GM18498 (cell line): ENCODE measurements at regions not wholly inside any gene's neighbourhood (a gene's known extent, or its start where the extent isn't known, plus 50 kb on each side); places are given as distances from the start of the nearest gene placed in this dataset.

Experiments used
- ATAC-seq: cut with Tn5 transposase; IDR thresholded peaks from one replicate; pipeline ENCODE4 v1.9.1; 2021; ENCODE audit warnings: mild to moderate bottlenecking, moderate library complexity; ENCODE audit not compliant: unreplicated experiment

GRCh38 chr11:11081288-11081687, 223.4 kb upstream of the ZBED5 start:
- no peak for ATAC-seq

- ATAC-seq = no peak
Observed at GRCh38 chr11:11078344-11079086, 220.7 kb upstream of the ZBED5 start.

- no peak for ATAC-seq
Observed at GRCh38 chr11:11077898-11078297, 220.0 kb upstream of the ZBED5 start.

GRCh38 chr11:11076879-11077278, 219.0 kb upstream of the ZBED5 start:
- ATAC-seq = no peak

GRCh38 chr11:11076276-11076675, 218.4 kb upstream of the ZBED5 start:
- ATAC-seq = no peak

- ATAC-seq = no peak
Observed at GRCh38 chr11:11075515-11076171, 217.8 kb upstream of the ZBED5 start.

GRCh38 chr11:11074686-11075335, 217.0 kb upstream of the ZBED5 start:
- ATAC-seq = no peak

GRCh38 chr11:11073996-11074395, 216.1 kb upstream of the ZBED5 start:
- ATAC-seq = no peak

- ATAC-seq = no peak
Observed at GRCh38 chr11:11072067-11072466, 214.2 kb upstream of the ZBED5 start.

- ATAC-seq = no peak
Observed at GRCh38 chr11:11071486-11071885, 213.6 kb upstream of the ZBED5 start.

GRCh38 chr11:11070976-11071375, 213.1 kb upstream of the ZBED5 start:
- ATAC-seq = no peak

- ATAC-seq = no peak
Observed at GRCh38 chr11:11069841-11070835, 212.3 kb upstream of the ZBED5 start.

- ATAC-seq = no peak
Observed at GRCh38 chr11:11068113-11068512, 210.3 kb upstream of the ZBED5 start.

GRCh38 chr11:11065396-11065795, 207.5 kb upstream of the ZBED5 start:
- no peak for ATAC-seq

- ATAC-seq = no peak
Observed at GRCh38 chr11:11057472-11057854, 199.6 kb upstream of the ZBED5 start.

GRCh38 chr11:11056749-11057471, 199.1 kb upstream of the ZBED5 start:
- no peak for ATAC-seq

GRCh38 chr11:11056316-11056715, 198.5 kb upstream of the ZBED5 start:
- ATAC-seq = no peak

GRCh38 chr11:11047851-11048610, 190.2 kb upstream of the ZBED5 start:
- no peak for ATAC-seq

- no peak for ATAC-seq
Observed at GRCh38 chr11:11046781-11047180, 188.9 kb upstream of the ZBED5 start.
